ENCODE measurements at regions not wholly inside any gene's neighbourhood (a gene's known extent, or its start where the extent isn't known, plus 50 kb on each side); places are given as distances from the start of the nearest gene placed in this dataset.
"Not testable (repeated sequence)": the region's sequence is repeated elsewhere in the genome, so short reads cannot be mapped to it uniquely, and the experiment has no call there.

DNA sequence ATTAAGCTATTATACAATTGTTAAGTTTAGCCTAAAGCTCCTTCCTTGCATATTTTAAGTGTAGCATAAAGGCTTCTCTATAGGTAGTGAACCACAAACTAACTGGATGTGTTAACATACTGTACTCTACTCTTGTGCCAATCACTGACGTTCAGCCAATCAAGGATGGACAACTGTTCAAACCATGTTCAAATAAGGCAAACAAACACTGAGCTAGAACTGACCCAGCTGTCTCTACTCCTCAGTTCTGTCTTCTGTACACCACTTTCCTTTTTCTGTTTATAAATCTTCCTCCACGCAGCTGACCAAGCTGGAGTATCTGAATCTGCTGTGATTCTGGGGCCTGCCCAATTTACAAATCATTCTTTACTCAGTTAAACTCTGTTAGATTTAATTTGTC is 188.7 kb upstream of the MBL2 start:
- DNase-seq, result no peak

DNA sequence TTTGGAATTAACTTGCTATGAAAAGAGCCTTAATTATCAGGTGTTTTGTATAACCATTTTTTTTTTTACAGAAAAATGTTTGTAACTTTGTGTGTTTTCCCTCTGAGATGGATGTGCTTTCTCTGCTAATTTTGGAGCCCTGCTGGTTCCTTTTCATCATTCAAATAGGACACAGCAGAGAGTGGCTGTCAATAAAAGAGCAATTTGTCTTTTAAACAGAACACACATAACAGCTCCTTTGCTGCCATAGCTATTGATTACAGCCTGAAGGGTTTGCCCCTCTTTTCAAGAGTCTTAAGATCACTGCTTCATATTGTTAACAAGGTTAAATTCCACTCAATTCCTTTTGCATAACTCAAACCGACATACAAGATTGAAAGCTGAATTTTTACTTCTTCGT is 187.2 kb upstream of the MBL2 start:
- DNase-seq, result no peak

DNA sequence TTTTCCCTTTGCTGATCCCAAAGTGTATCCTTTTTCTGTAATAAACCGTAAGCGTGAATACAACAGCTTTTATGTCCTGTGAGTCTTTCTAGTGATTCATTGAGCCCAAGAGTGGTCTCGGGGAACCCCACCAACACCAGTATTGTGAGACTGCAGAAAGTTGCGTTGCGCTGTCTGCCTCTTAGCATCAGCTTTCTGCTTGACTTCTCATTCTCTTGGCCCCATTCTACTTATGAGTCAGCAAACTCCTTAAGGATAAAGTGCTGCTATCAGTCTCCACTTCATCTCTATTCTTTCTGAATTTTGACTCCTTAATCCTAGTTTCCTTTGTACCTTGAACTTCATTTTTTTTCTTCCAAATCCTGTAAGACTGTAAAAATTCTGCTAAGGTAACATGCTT is 184.3 kb upstream of the MBL2 start:
- no peak for DNase-seq

DNA sequence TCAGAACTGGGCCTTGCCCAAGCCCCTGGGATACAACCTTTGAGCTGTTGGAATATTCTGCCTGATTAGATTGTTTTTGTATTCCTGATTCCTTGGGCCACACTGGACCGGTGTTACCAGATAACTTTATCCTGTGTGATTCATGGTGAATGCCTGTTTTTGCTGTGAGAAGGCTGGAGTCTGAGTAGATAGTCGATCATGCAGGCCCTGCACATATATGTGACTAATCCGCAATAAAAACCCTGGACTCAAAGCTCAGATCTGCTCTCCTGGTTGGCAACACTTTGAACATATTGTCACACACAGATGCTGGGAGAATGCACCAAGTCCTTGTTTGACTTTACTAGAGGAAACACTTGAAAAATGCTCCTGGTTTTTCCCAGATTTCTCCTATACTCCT is 183.9 kb upstream of the MBL2 start:
- no peak for DNase-seq

DNA sequence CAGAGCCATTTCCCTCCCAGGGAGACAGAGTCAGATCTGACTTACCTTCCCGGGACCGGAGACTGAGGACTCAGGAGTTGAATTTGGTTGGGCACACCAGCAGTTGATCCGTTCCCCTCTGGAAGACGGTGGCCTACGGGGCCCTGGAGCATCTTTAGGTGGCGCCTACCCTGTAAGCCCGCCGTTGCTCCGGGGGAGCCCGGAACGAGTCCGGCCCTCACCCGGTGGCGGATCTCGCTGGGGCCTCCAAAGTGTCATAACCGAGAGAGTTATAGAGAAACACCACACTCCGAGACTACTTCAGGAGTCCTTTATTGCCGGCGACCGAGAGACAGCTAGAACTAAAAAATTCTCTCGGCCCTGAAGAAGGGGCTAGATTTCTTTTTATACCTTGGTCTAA is 182.8 kb upstream of the MBL2 start:
- DNase-seq, result no peak

DNA sequence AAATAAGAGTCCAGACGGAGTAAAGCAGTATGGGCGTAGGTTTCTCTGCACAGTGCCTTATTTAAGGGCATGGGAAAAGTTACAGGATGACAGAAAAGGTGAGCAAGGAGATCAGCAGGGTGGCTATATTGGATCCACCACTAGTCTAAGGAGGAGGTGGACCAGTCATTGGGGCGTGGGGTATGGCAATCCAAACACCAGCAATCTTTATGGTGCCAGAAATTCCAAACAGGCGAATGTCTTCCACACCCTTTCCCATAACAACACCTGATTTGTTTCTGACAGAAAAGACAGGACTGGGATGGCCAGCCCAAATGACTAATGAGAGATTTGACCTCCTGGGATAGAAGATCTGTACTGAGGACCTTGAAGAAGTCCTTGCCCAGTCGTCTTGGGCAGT is 181.8 kb upstream of the MBL2 start:
- DNase-seq, result no peak

DNA sequence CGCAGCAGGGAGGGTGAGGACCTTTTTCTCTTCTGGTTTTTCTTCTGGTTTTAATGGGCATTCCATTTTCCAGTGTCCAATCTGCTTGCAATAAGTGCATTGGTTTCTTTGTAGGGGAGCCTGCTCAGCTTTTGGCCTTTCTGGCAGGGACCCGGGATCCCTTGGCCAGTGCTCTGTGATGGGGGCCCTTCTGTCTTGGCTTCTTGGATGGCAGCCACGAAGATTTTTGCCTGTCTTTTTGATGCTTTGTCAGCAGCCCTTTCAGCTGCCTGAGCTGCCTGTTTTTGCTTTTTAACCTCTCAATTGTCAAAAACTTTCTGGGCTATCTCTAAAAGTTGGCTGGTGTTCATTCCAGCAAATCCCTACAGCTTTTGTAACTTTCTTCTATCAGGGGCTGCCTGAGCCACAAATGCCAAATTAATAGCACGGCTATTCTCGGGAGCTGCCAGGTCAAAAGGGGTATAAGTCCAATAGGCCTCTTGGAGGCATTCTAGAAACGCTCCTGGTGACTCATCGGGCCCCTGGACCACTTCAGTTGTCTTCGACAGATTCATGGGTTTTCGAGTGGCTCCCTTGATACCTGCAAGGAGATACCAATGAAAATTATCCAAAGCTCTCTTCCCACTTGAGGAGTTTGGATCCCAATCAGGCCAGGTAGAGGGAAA is 179.9 kb upstream of the MBL2 start:
- no peak for DNase-seq

DNA sequence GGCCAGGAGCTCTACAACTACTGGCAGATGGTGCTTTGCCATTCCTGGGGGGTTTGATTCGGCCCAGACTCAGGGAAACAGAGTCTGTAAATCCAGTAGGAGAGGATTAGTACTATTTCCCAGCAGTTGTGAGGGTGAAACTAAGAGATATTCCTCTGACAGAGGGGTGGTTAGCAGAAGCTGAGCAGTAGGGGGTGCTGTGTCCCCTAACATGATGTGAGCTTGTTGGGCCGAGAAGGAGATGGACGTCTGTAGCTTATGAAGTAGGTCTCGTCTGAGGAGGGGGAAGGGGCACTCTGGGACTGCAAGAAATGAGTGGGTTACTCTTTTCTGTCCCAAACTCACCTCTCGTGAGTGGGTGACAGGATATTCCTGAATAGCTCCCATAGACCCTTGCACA is 179.2 kb upstream of the MBL2 start:
- DNase-seq, result peak in 10 of 56 donors; percentile 7 to 47 (median 12)

DNA sequence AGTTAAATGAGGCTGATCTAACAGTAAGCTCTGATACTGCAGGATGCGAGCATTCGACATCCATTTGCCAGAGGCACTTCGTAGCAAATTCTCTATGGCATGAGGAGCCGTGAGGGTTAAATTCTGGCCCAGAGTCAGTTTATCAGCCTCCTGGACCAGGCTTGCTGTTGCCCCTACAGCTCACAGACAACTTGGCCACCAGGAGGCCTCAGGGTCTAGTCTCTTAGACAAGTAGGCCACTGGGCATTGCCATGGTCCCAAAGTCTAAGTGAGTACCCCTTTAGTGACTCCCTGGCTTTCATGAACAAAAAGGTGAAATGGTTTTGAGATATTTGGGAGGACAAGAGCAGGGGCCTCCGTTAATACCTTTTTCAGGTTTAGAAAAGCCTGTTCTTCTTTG is 178.0 kb upstream of the MBL2 start:
- DNase-seq, result no peak

DNA sequence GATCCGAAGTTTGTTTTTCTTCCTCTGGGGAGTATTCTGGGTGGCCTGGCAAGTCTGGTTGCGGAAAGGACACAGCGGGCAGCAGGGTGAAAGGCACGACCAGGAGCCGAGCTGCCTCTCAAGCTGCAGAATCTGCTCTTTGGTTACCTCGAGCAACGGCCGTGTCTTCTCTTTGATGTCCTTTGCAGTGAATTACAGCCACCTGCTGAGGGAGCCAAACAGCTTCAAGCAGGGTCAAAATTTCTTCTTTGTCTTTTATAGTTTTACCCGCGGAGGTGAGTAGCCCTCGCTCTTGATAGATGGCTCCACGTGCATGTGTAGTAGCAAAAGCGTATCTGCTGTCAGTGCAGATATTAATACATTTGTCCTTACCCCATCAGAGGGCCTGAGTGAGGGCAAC is 177.3 kb upstream of the MBL2 start:
- DNase-seq, result no peak

DNA sequence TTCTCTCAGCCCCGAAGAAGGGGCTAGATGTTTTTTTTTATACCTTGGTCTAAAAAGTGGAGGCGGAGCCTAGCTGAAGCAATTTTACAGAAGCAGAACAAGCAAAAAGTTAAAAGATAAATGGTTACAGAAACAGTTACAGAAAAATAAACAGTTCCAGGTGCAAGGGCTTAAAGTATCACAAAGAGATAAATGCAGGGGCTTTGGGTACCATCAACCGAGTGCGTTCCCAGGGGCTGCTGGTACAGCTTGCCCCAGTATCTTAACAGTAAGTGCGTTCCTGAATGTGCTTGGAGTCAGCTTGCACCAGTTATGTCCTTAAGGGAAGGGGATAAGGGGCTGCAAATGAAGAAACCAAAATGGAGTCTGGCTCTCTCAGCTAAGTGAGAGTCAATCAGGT is 173.9 kb upstream of the MBL2 start:
- no peak for DNase-seq

DNA sequence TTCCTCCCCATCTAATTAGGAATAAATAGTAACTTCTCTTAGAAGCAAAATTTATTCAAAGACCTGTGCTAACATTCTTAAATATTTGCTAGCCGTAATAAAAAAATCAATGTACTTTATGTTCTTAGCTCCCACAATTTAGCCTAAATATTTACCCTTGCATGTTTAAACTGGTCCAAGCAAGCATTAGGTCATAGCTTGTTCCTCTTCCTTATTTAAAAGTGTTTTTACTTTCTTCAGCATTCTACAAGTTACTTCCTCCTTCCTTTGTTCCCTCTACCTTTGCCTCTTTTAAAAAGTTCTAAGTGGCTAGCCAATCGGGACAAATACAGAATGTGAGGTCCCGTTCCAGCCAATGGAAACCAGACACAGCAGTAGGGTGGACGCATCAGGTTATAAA is 172.9 kb upstream of the MBL2 start:
- not testable (repeated sequence) for DNase-seq

DNA sequence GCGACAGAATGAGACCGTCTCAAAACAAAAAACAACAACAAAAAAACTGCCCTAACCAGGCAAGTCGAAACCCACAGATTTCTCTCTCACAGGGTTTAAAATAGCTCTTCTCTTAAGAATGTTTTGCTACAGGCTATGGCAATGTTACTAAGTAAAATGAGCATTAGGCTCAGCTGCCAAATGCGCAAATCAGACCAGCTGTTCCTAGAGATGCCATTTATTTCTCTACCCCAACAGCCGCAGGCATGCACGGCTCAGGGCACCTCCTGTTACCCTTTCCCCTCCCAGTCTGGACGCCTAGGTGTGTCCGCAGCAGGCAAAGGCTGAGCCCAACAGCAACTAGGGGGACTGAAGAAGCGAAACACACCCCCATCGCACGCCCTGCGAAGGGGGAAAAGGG is 168.3 kb upstream of the MBL2 start:
- DNase-seq, result no peak

DNA sequence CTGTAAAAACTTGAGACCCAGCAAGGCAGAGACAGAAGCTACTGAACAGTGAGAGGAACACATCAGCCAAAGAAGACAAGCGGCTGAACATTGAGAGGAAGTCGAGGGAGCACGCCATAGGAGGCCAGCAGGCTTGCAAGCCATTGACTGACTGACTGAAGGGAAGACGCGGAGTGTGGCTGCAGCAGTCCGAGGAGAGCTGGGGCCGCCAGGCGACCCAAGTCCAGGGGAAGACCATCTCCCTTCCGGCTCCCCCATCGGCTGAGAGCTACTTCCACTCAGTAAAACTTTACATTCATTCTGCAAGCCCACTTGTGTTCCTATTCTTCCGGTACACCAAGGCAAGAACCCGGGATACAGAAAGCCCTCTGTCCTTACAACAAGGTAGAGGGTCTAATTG is 167.3 kb upstream of the MBL2 start:
- DNase-seq, result no peak

DNA sequence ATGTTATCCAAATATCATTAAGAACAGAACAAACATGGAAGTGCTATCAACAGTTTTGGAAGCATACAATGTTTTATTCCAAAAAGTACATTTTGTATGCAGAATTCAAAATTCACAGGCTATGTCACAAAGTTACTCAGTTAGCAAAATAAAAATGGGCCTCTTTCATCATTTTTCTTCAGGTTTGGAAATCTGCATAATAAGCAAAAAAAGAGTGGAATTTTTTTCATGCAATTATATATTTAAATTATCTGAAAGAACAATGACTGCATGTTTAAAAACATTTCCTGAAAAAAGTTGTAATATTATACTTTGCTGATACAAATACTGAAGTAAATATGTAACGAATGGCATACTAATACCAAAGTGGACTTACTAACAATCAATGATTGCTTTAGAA is 161.2 kb upstream of the MBL2 start:
- DNase-seq, result no peak

DNA sequence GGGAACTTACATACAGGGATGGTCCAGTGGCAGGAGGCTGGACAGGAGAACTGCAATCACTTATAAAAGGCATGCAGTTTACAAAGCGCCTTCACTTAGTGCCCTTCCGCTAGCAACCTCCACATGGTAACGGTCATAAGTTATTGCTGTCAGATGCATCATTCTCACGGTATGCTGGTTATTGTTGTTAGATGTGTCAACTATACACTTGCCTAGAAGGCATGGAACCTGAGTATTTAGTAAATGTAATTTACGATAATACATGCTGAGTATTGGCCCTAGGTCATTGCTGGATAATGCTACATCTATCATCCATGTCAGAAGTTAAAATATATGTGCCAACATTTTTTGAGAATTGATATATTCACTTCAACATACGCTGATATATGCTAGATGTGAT is 155.1 kb upstream of the MBL2 start:
- no peak for DNase-seq

DNA sequence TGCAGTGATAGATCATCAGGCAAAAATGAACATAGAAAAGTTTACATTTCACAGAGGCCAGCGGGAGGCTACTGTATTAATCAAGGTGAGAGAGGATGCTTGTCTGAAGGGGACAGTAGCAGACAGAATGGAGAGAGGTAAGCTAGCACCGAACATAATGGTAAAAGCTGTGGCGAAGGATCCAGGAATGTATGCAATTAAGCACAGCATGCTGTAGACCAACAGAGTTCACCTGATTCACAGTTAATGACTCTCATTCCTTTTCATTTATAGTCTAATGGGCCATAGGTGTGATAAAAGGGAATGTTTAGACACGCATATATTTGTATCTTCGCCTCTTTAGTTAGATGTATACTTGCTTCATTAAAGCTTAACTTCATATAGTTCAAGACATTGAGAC is 150.9 kb upstream of the MBL2 start:
- DNase-seq, result no peak

DNA sequence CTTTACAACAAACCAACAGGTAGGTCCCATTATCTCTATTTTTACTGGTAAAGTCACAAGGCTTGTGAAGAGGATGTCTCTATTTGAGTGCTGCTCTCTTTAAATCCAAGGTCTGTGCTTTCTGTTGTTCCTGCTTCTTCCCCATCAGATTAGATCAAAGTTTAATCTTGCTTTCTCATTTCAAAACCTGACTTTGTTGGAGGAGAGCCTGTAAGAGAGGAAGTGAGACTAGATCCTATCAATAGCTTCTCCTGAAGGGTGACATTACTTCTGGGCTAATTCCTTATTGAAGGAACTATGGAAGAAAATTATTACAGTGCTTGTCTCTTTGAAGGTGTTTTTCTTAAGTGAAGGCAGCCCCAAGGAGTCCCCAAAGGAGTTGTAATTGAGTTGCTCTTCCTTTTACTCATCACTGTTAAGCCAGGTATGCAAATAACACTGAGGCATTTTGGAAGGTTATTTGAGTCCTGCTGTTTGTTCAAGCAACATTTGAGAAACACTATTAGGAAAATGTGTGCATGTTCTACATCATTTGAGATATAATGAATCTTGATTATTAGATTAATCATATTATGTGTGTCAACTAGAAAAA is 146.2 kb upstream of the MBL2 start:
- no peak for DNase-seq

DNA sequence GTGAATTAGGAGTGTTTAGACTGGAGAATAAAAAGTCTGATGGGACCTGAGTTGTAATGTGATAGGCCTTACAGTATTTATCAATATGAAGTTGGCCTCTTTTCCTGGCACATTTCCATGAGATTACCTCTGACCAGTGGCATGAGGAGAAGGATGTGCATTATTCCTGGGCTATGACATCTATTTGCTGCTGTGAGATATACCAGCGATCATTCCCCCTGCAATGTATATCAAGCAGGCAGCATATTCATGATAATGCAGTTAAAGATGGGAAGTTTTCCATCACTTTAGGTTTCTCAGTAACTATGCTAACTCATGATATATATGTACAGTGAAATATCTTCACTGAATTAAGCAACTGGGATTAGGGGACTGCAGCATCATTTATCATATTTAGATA is 142.8 kb upstream of the MBL2 start:
- DNase-seq, result no peak

DNA sequence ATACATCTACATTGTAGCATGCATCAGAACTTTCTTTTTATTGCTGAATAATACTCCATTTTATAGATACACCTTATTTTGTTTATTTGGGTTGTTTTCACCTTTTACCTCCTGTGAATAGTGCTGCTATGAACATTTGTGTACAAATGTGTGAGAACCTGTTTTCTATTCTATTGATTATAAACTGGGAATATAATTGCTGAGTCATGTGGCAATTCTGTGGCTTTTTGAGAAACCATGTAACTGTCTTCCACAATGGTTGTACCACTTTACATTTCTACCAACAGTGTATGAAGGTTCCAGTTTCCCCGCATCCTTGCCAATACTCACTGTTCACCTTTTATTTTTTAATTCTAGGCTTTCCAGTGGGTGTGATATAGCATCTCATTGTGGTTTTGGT is 138.6 kb upstream of the MBL2 start:
- no peak for DNase-seq

DNA sequence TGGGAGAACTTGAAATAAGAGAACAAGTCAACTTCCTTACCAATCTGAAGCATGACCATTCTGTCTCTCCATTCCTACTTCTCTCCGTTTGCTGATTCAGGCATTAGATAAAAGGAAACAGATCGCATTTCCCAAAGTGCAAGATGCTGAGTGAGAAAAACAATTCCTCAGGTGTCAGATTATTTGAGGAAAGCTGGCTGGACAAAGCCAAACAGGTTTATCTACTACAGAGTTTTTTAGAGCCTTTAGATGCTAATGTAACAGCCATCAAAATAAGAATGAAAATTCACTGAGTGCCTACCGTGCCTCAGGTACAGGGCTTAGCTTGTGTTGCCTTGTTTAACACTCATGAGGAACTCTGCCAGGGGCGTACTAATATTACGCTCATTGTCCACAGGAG is 135.9 kb upstream of the MBL2 start:
- DNase-seq, result no peak

DNA sequence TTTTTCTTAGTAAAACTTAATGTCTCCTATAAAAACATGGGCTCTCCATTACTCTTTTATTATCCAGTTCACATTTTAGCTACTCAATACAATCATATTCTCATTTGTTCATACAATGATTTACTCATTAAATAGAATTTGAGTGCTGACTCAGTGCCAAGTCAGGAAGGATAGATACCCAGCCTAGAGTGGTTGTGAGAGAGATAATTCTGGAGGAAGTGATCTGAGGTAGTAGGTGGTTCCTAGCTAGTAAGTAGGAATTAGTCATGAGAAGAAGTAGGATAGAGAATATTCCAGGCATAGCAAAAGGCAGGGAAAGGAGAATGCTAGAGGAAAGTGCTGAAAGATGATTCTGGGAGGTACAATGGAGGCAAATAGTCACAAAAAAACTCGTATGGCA is 133.5 kb upstream of the MBL2 start:
- no peak for DNase-seq

DNA sequence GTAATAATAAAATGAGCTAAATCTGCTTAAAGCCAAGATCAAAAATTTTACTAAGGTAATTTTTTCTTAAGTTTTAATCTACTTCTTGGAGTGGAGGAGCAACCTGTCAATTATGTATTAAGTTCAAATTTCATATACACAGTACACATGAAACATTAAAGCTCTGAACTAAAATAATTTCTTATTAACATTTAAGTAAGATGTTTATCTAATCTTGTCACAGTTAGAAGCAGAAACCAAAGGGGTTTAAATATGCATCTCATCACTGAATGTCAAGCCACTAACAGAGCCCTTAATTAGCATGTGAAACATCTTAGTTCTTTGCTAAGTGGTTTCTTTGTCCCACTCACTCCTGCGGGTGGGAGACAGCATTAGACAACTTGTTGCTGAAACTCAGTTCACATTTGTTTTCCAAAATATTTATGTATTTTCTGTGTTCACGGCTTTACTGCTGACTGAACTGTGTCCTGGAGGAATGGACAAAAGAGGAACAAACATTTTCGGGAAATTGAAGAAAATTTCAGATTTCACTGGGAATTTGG is 130.9 kb upstream of the MBL2 start:
- DNase-seq, result no peak

DNA sequence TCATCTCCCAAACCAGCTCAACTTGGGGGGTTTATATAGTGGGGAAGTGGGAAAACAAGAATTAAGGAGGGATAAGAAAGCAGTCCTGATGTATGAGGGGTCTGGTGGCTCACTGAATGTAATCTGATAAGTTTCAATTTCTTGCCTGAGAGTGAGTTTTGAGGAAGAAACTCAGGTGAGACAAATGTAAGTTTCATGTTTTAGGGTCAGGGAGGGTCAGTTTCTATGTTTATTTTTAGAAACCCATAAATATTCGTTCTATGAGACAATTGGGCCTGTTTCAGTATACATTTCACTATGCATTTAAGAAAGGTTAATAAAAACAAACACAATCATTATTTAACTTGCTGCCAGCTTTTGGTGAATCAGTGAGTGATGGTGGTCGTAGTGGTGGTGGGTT is 128.0 kb upstream of the MBL2 start:
- no peak for DNase-seq

Measured in amygdala (tissue), 56 donors.